ENCODE measurements at regions not wholly inside any gene's neighbourhood (a gene's known extent, or its start where the extent isn't known, plus 50 kb on each side); places are given as distances from the start of the nearest gene placed in this dataset.

DNA sequence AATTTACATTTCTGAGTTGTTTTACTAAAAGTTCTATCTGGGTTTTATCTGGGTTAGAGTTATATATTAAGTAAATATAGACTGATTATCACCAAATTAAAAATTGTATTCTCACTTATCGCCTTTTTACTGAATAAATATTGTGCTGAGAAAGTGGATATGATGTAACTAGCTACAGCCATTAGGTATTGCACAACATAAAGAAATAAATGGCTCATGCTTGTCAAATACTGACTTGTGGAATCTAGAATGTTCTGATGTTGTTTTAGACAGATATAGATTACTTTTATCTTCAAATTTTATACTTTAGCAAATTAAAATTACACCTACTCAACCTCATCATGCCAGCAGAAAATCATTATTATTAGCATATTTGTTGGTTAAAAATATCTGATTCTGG, 1277.1 kb upstream of the MIR17HG start:
- H3K27ac ChIP-seq (ENCODE audit: low read depth, low read length) = no peak overlapping the region
- no peaks in the 10 kb centered on the region for H3K79me2 ChIP-seq (ENCODE audit: insufficient read depth, low read length)
- H3F3A ChIP-seq (ENCODE audit: insufficient read depth) = no peaks in the 10 kb centered on the region
- H3K4me3 ChIP-seq (ENCODE audit: insufficient read depth, low read length, poor library complexity, severe bottlenecking) = no peak overlapping the region
- no peaks in the 10 kb centered on the region for H3K9me3 ChIP-seq (ENCODE audit: insufficient read depth, low read length)
- H3K4me2 ChIP-seq (ENCODE audit: low read depth, low read length, poor library complexity, severe bottlenecking) = no peak overlapping the region
- H3K9me2 ChIP-seq (replicated peaks; ENCODE audit: insufficient read depth, low read length) = no peaks in the 10 kb centered on the region
- no peak overlapping the region for H2AFZ ChIP-seq (ENCODE audit: low read depth, low read length, severe bottlenecking)
- no peaks in the 10 kb centered on the region for H3K27me3 ChIP-seq (ENCODE audit: low read length)
- no peaks in the 10 kb centered on the region for H3K36me3 ChIP-seq (ENCODE audit: low read length)
- no peaks in the 10 kb centered on the region for H4K20me1 ChIP-seq (ENCODE audit: low read depth, low read length)
- TF ChIP-seq EZH2phosphoT487 (conservative IDR thresholded peaks at IDR 0.05; ENCODE audit: low read length) (no peak), CTCF (IDR thresholded peaks at IDR 0.05; ENCODE audit: insufficient read depth, low read length, poor library complexity, severe bottlenecking) (no peak)
- no peak overlapping the region for H3K9ac ChIP-seq (ENCODE audit: low read length)

DNA sequence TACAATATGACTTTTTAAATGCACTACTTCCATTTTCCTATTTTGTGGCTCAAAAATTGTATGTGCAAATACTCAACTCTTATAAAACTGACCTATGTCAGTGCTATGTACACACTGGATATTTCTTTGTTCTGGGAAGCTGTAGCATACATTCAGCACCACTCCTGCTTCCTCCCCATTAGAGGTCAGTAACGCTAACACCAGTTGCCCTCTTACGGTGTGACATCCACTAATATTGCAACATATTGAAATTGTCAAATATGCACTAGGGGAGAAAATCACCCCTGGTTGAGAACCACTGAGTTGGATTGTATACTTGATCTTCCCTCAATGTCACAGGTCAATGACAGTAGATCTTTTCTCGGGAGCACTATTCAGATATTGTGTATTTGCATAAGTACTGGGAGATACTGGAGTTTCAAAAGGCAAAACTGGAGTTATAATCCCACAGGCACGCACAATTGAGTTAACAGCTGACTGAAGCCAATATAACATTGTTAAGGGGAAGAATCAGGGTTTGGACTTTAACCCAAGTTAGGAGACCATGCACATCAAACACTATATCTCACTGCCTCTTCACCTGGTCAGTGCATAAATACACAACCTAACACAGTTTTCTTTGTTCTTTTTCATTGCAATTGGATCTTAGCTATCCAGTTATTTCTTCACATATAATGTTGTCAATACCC, 1276.5 kb upstream of the MIR17HG start:
- Histone ChIP-seq H3K9me3 (ENCODE audit: insufficient read depth, low read length) (no peaks in the 10 kb centered on the region), H3K9ac (ENCODE audit: low read length) (no peak overlapping the region), H3K27ac (ENCODE audit: low read depth, low read length) (no peak overlapping the region), H3K27me3 (ENCODE audit: low read length) (no peaks in the 10 kb centered on the region), H3K4me3 (ENCODE audit: insufficient read depth, low read length, poor library complexity, severe bottlenecking) (no peak overlapping the region), H3K4me2 (ENCODE audit: low read depth, low read length, poor library complexity, severe bottlenecking) (no peak overlapping the region), H3F3A (ENCODE audit: insufficient read depth) (no peaks in the 10 kb centered on the region), H4K20me1 (ENCODE audit: low read depth, low read length) (no peaks in the 10 kb centered on the region), H3K79me2 (ENCODE audit: insufficient read depth, low read length) (no peaks in the 10 kb centered on the region), H3K36me3 (ENCODE audit: low read length) (no peaks in the 10 kb centered on the region), H3K9me2 (replicated peaks; ENCODE audit: insufficient read depth, low read length) (no peaks in the 10 kb centered on the region), H2AFZ (ENCODE audit: low read depth, low read length, severe bottlenecking) (no peak overlapping the region)
- no peak for TF ChIP-seq CTCF (IDR thresholded peaks at IDR 0.05; ENCODE audit: insufficient read depth, low read length, poor library complexity, severe bottlenecking)
- TF ChIP-seq EZH2phosphoT487 (conservative IDR thresholded peaks at IDR 0.05; ENCODE audit: low read length) = no peak

DNA sequence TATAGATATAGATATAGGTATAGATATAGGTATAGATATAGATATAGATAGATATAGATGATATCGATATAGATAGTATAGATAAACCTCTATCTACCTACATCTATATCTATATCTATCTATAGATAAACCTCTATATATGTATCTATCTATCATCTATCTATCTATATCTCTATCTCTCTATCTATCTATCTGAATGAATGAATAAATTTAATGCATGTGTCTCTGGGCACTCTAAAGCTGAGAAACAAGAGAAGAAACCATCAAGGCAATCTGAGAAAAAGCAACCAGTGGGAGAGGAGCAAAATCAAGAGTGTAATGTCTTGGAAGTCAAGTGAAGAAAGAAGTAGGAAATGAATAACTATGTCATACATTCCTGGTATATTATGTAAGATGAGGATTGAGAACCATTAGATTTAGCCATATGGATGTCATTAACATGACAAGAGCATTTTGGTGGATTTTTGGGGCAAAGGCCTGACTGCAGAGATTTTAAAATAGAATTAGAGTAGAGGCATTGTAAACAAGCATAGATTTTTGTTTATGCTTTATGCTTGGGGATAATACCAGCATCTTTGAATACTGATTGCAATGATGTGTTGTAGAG, 1262.7 kb upstream of the MIR17HG start:
- Histone ChIP-seq H3K27me3 (ENCODE audit: low read length) (no peaks in the 10 kb centered on the region), H3K4me2 (ENCODE audit: low read depth, low read length, poor library complexity, severe bottlenecking) (no peak overlapping the region), H4K20me1 (ENCODE audit: low read depth, low read length) (no peaks in the 10 kb centered on the region), H3F3A (ENCODE audit: insufficient read depth) (no peaks in the 10 kb centered on the region), H3K4me3 (ENCODE audit: insufficient read depth, low read length, poor library complexity, severe bottlenecking) (no peak overlapping the region), H2AFZ (ENCODE audit: low read depth, low read length, severe bottlenecking) (no peak overlapping the region), H3K36me3 (ENCODE audit: low read length) (no peaks in the 10 kb centered on the region), H3K9me3 (ENCODE audit: insufficient read depth, low read length) (no peaks in the 10 kb centered on the region), H3K27ac (ENCODE audit: low read depth, low read length) (no peak overlapping the region), H3K79me2 (ENCODE audit: insufficient read depth, low read length) (no peaks in the 10 kb centered on the region), H3K9ac (ENCODE audit: low read length) (no peak overlapping the region), H3K9me2 (replicated peaks; ENCODE audit: insufficient read depth, low read length) (no peaks in the 10 kb centered on the region)
- TF ChIP-seq CTCF (IDR thresholded peaks at IDR 0.05; ENCODE audit: insufficient read depth, low read length, poor library complexity, severe bottlenecking) (no peak), EZH2phosphoT487 (conservative IDR thresholded peaks at IDR 0.05; ENCODE audit: low read length) (no peak)
